ENCODE measurements at regions not wholly inside any gene's neighbourhood (a gene's known extent, or its start where the extent isn't known, plus 50 kb on each side); places are given as distances from the start of the nearest gene placed in this dataset.

DNA sequence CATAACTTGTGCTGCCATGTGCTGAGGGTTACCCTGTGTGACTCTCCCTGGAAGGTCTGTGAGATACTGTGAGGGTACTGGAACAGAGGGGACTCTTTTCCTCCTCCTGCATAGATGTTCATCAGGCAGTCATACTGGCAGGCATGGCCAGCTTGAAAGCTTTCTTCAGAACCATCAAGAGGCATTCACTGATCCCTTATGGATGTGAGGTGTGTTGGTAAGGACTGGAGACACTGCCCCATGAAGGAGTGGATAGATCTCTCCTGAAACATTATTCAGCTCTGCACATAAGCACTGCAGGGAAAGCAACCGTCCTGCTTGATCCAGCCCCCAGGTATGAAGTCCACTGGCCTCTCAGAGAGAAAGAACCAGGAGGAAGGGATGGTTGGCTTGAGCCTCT is 176.6 kb upstream of the ARL4C start:
- TF ChIP-seq, protein P1, sequence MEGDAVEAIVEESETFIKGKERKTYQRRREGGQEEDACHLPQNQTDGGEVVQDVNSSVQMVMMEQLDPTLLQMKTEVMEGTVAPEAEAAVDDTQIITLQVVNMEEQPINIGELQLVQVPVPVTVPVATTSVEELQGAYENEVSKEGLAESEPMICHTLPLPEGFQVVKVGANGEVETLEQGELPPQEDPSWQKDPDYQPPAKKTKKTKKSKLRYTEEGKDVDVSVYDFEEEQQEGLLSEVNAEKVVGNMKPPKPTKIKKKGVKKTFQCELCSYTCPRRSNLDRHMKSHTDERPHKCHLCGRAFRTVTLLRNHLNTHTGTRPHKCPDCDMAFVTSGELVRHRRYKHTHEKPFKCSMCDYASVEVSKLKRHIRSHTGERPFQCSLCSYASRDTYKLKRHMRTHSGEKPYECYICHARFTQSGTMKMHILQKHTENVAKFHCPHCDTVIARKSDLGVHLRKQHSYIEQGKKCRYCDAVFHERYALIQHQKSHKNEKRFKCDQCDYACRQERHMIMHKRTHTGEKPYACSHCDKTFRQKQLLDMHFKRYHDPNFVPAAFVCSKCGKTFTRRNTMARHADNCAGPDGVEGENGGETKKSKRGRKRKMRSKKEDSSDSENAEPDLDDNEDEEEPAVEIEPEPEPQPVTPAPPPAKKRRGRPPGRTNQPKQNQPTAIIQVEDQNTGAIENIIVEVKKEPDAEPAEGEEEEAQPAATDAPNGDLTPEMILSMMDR (conservative IDR thresholded peaks at IDR 0.05; ENCODE audit: low read length): no peak
- no peak for TF ChIP-seq EZH2phosphoT487 (IDR thresholded peaks at IDR 0.05; ENCODE audit: borderline replicate concordance)

All from Loucy (cell line).